ENCODE measurements at regions not wholly inside any gene's neighbourhood (a gene's known extent, or its start where the extent isn't known, plus 50 kb on each side); places are given as distances from the start of the nearest gene placed in this dataset.

- no peak for TF ChIP-seq TSHZ2 (CRISPR knock-in tag; IDR thresholded peaks at IDR 0.05)
- TF ChIP-seq, protein P1, sequence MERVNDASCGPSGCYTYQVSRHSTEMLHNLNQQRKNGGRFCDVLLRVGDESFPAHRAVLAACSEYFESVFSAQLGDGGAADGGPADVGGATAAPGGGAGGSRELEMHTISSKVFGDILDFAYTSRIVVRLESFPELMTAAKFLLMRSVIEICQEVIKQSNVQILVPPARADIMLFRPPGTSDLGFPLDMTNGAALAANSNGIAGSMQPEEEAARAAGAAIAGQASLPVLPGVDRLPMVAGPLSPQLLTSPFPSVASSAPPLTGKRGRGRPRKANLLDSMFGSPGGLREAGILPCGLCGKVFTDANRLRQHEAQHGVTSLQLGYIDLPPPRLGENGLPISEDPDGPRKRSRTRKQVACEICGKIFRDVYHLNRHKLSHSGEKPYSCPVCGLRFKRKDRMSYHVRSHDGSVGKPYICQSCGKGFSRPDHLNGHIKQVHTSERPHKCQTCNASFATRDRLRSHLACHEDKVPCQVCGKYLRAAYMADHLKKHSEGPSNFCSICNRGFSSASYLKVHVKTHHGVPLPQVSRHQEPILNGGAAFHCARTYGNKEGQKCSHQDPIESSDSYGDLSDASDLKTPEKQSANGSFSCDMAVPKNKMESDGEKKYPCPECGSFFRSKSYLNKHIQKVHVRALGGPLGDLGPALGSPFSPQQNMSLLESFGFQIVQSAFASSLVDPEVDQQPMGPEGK (CRISPR knock-in tag; IDR thresholded peaks at IDR 0.05; ENCODE audit: borderline replicate concordance), result no peak
- no peak for TF ChIP-seq BACH2 (CRISPR knock-in tag; IDR thresholded peaks at IDR 0.05; ENCODE audit: borderline replicate concordance)
- TF ChIP-seq ZNF70 (CRISPR knock-in tag; IDR thresholded peaks at IDR 0.05), result no peak
Measured at GRCh38 chr7:55629051-55629677, 56.9 kb upstream of the VOPP1 start (continued).

DNA sequence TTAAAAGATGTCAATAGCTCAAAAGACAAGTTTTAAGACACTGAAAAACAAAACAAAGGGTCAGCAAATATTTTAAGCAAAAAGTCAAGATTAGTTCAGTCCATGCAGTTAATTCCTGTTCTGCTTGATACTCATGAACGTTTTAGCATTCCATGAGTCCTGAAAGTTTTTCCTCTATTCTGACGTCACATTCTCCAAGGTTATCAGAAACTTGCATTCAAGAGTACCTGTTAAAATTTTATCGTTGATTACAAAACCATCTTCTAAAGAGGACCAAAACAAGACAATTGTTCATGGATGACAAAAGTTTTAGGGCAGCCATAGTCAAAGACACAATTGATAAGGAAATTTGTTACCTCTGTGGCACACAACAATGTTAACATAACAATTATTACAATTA, 52.5 kb upstream of the VOPP1 start:
- TF ChIP-seq, protein P2, sequence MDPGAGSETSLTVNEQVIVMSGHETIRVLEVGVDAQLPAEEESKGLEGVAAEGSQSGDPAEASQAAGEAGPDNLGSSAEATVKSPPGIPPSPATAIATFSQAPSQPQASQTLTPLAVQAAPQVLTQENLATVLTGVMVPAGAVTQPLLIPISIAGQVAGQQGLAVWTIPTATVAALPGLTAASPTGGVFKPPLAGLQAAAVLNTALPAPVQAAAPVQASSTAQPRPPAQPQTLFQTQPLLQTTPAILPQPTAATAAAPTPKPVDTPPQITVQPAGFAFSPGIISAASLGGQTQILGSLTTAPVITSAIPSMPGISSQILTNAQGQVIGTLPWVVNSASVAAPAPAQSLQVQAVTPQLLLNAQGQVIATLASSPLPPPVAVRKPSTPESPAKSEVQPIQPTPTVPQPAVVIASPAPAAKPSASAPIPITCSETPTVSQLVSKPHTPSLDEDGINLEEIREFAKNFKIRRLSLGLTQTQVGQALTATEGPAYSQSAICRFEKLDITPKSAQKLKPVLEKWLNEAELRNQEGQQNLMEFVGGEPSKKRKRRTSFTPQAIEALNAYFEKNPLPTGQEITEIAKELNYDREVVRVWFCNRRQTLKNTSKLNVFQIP (CRISPR knock-in tag; IDR thresholded peaks at IDR 0.05; ENCODE audit: borderline replicate concordance, low read depth), result no peak
- TF ChIP-seq, protein P3, sequence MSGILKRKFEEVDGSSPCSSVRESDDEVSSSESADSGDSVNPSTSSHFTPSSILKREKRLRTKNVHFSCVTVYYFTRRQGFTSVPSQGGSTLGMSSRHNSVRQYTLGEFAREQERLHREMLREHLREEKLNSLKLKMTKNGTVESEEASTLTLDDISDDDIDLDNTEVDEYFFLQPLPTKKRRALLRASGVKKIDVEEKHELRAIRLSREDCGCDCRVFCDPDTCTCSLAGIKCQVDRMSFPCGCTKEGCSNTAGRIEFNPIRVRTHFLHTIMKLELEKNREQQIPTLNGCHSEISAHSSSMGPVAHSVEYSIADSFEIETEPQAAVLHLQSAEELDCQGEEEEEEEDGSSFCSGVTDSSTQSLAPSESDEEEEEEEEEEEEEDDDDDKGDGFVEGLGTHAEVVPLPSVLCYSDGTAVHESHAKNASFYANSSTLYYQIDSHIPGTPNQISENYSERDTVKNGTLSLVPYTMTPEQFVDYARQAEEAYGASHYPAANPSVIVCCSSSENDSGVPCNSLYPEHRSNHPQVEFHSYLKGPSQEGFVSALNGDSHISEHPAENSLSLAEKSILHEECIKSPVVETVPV (CRISPR knock-in tag; IDR thresholded peaks at IDR 0.05), result no peak
- no peak for TF ChIP-seq RARB (CRISPR knock-in tag; IDR thresholded peaks at IDR 0.05)
- TF ChIP-seq, protein P1 (CRISPR knock-in tag; IDR thresholded peaks at IDR 0.05; ENCODE audit: borderline replicate concordance), result no peak
- TF ChIP-seq PPARA (CRISPR knock-in tag; IDR thresholded peaks at IDR 0.05; ENCODE audit: borderline replicate concordance), result no peak
- TF ChIP-seq ISL1 (CRISPR knock-in tag; IDR thresholded peaks at IDR 0.05), result no peak
- TF ChIP-seq OSR1 (CRISPR knock-in tag; IDR thresholded peaks at IDR 0.05), result no peak
- TF ChIP-seq CREB5 (CRISPR knock-in tag; IDR thresholded peaks at IDR 0.05; ENCODE audit: low read depth), result no peak
- no peak for ATAC-seq

GRCh38 chr7:55623617-55624016, 51.3 kb upstream of the VOPP1 start:
- ATAC-seq, result no peak
- TF ChIP-seq ZC3H10 (CRISPR knock-in tag; IDR thresholded peaks at IDR 0.05) (no peak), ZNF70 (CRISPR knock-in tag; IDR thresholded peaks at IDR 0.05) (no peak), TCF4 (CRISPR knock-in tag; IDR thresholded peaks at IDR 0.05; ENCODE audit: borderline replicate concordance) (no peak), ZFP3 (CRISPR knock-in tag; IDR thresholded peaks at IDR 0.05) (no peak), TSHZ2 (CRISPR knock-in tag; IDR thresholded peaks at IDR 0.05) (no peak), ARNTL (CRISPR knock-in tag; IDR thresholded peaks at IDR 0.05; ENCODE audit: borderline replicate concordance, low read depth) (no peak), ZNF565 (CRISPR knock-in tag; conservative IDR thresholded peaks at IDR 0.05; ENCODE audit: low read depth) (no peak), ZFP30 (CRISPR knock-in tag; IDR thresholded peaks at IDR 0.05) (no peak), ESRRG (CRISPR knock-in tag; IDR thresholded peaks at IDR 0.05) (no peak), GLIS3 (CRISPR knock-in tag; IDR thresholded peaks at IDR 0.05) (no peak), CSDC2 (CRISPR knock-in tag; IDR thresholded peaks at IDR 0.05) (no peak), OSR1 (CRISPR knock-in tag; IDR thresholded peaks at IDR 0.05) (no peak), ISL1 (CRISPR knock-in tag; IDR thresholded peaks at IDR 0.05) (no peak)
- TF ChIP-seq, protein P3 (CRISPR knock-in tag; IDR thresholded peaks at IDR 0.05), result no peak
